ENCODE measurements at regions not wholly inside any gene's neighbourhood (a gene's known extent, or its start where the extent isn't known, plus 50 kb on each side); places are given as distances from the start of the nearest gene placed in this dataset.

GRCh38 chr13:61135583-61135982, 280.1 kb downstream of the PCDH20 start:
- no peaks in the 10 kb centered on the region for H3K4me1 ChIP-seq (ENCODE audit: control insufficient read depth in 2 of 2, insufficient read depth in 2 of 2, low read length in 2 of 2)
- H3K4me3 Mint-ChIP-seq = no peak overlapping the region
- H3K27me3 ChIP-seq (ENCODE audit: control insufficient read depth in 2 of 2, insufficient read depth in 2 of 2, low read length in 2 of 2) = no peaks in the 10 kb centered on the region
- ATAC-seq (no peak), DNase-seq (no peak)
- CTCF ChIA-PET = no interaction called here
- intact Hi-C loops (cut with micrococcal nuclease) = no loop called here
- no peaks in the 10 kb centered on the region for H3K36me3 Mint-ChIP-seq
- H3K9me3 Mint-ChIP-seq = peaks cover 0 to 9% (median 0%) of the 10 kb centered on the region in 11 donors
- no peak overlapping the region for H3K27ac Mint-ChIP-seq
- no peak overlapping the region for H3K4me3 ChIP-seq (ENCODE audit: low read length)
- POLR2A ChIA-PET = no interaction called here
- H3K27me3 Mint-ChIP-seq = no peaks in the 10 kb centered on the region
- no peak overlapping the region for H3K27ac ChIP-seq (ENCODE audit: low read depth, low read length)
- no peaks in the 10 kb centered on the region for H3K36me3 ChIP-seq (ENCODE audit: control insufficient read depth in 2 of 3, insufficient read depth in 3 of 3, low read length in 3 of 3)
- H3K9me3 ChIP-seq (ENCODE audit: control insufficient read depth in 2 of 3, low read length in 3 of 3) = no peaks in the 10 kb centered on the region
- H3K4me1 Mint-ChIP-seq = no peaks in the 10 kb centered on the region

GRCh38 chr13:61128850-61129645, 286.6 kb downstream of the PCDH20 start:
- Histone ChIP-seq H3K4me3 (ENCODE audit: low read length) (no peak overlapping the region), H3K36me3 (ENCODE audit: control insufficient read depth in 2 of 3, insufficient read depth in 3 of 3, low read length in 3 of 3) (no peaks in the 10 kb centered on the region), H3K27me3 (ENCODE audit: control insufficient read depth in 2 of 2, insufficient read depth in 2 of 2, low read length in 2 of 2) (no peaks in the 10 kb centered on the region), H3K4me1 (ENCODE audit: control insufficient read depth in 2 of 2, insufficient read depth in 2 of 2, low read length in 2 of 2) (no peaks in the 10 kb centered on the region), H3K9me3 (ENCODE audit: control insufficient read depth in 2 of 3, low read length in 3 of 3) (no peaks in the 10 kb centered on the region), H3K27ac (ENCODE audit: low read depth, low read length) (no peak overlapping the region)
- no peak overlapping the region for H3K4me3 Mint-ChIP-seq
- H3K36me3 Mint-ChIP-seq = no peaks in the 10 kb centered on the region
- ATAC-seq (no peak), DNase-seq (no peak)
- intact Hi-C loops (cut with micrococcal nuclease) = no loop called here
- no peaks in the 10 kb centered on the region for H3K4me1 Mint-ChIP-seq
- CTCF ChIA-PET = no interaction called here
- no peak overlapping the region for H3K27ac Mint-ChIP-seq
- no peaks in the 10 kb centered on the region for H3K27me3 Mint-ChIP-seq
- POLR2A ChIA-PET = no interaction called here
- peaks cover 0 to 18% (median 2%) of the 10 kb centered on the region in 11 donors for H3K9me3 Mint-ChIP-seq

GRCh38 chr13:61123538-61124289, 291.9 kb downstream of the PCDH20 start:
- H3K36me3 ChIP-seq (ENCODE audit: control insufficient read depth in 2 of 3, insufficient read depth in 3 of 3, low read length in 3 of 3) = no peaks in the 10 kb centered on the region
- intact Hi-C loops (cut with micrococcal nuclease) = no loop called here
- no peaks in the 10 kb centered on the region for H3K9me3 ChIP-seq (ENCODE audit: control insufficient read depth in 2 of 3, low read length in 3 of 3)
- ATAC-seq (no peak), DNase-seq (no peak)
- no peaks in the 10 kb centered on the region for H3K4me1 ChIP-seq (ENCODE audit: control insufficient read depth in 2 of 2, insufficient read depth in 2 of 2, low read length in 2 of 2)
- H3K27ac ChIP-seq (ENCODE audit: low read depth, low read length) = no peak overlapping the region
- Mint-ChIP-seq H3K4me3 (no peak overlapping the region), H3K27ac (no peak overlapping the region), H3K36me3 (no peaks in the 10 kb centered on the region), H3K4me1 (no peaks in the 10 kb centered on the region), H3K9me3 (peaks cover 2 to 18% (median 5%) of the 10 kb centered on the region in 11 donors), H3K27me3 (no peaks in the 10 kb centered on the region)
- CTCF ChIA-PET = no interaction called here
- no peaks in the 10 kb centered on the region for H3K27me3 ChIP-seq (ENCODE audit: control insufficient read depth in 2 of 2, insufficient read depth in 2 of 2, low read length in 2 of 2)
- no peak overlapping the region for H3K4me3 ChIP-seq (ENCODE audit: low read length)
- POLR2A ChIA-PET = no interaction called here

- H3K27ac ChIP-seq (ENCODE audit: low read depth, low read length) = no peak overlapping the region
- no peak overlapping the region for H3K4me3 ChIP-seq (ENCODE audit: low read length)
- no peaks in the 10 kb centered on the region for H3K4me1 ChIP-seq (ENCODE audit: control insufficient read depth in 2 of 2, insufficient read depth in 2 of 2, low read length in 2 of 2)
- no peaks in the 10 kb centered on the region for H3K36me3 Mint-ChIP-seq
- CTCF ChIA-PET = no interaction called here
- POLR2A ChIA-PET = no interaction called here
- no peaks in the 10 kb centered on the region for H3K9me3 ChIP-seq (ENCODE audit: control insufficient read depth in 2 of 3, low read length in 3 of 3)
- ATAC-seq (no peak), DNase-seq (no peak)
- H3K4me3 Mint-ChIP-seq = no peak overlapping the region
- H3K27me3 ChIP-seq (ENCODE audit: control insufficient read depth in 2 of 2, insufficient read depth in 2 of 2, low read length in 2 of 2) = no peaks in the 10 kb centered on the region
- no peaks in the 10 kb centered on the region for H3K36me3 ChIP-seq (ENCODE audit: control insufficient read depth in 2 of 3, insufficient read depth in 3 of 3, low read length in 3 of 3)
- H3K9me3 Mint-ChIP-seq = peaks cover 1 to 24% (median 5%) of the 10 kb centered on the region in 11 donors
- no peaks in the 10 kb centered on the region for H3K27me3 Mint-ChIP-seq
- H3K27ac Mint-ChIP-seq = no peak overlapping the region
- H3K4me1 Mint-ChIP-seq = no peaks in the 10 kb centered on the region
- intact Hi-C loops (cut with micrococcal nuclease) = no loop called here
Measured at GRCh38 chr13:61113140-61113658, 302.4 kb downstream of the PCDH20 start.

DNA sequence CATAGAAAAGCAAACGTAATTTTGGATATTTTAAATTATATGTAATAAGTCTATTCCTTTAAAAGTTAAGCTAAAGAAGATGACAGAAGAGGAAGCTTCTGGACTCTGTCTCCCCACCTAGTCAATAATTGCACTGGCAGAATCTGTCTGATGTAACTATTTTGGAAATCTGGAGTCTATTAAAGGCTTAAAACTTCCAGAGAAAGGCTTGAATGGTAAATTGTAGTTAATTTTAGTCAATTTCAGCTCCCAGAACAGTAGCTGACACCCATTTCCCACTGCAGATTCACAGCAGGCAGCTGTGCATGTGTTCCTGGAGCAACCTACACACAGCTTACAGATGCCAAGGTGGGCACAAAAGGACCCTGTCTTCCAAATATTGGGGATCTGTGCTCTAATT, 304.1 kb downstream of the PCDH20 start:
- H3K4me1 Mint-ChIP-seq = no peaks in the 10 kb centered on the region
- no peaks in the 10 kb centered on the region for H3K27me3 Mint-ChIP-seq
- ChIA-PET POLR2A (no interaction called here), CTCF (no interaction called here)
- DNase-seq = no peak
- no peak overlapping the region for H3K4me3 ChIP-seq (ENCODE audit: low read length)
- H3K27ac ChIP-seq (ENCODE audit: low read depth, low read length) = no peak overlapping the region
- H3K27ac Mint-ChIP-seq = no peak overlapping the region
- no peaks in the 10 kb centered on the region for H3K27me3 ChIP-seq (ENCODE audit: control insufficient read depth in 2 of 2, insufficient read depth in 2 of 2, low read length in 2 of 2)
- peaks cover 1 to 21% (median 5%) of the 10 kb centered on the region in 11 donors for H3K9me3 Mint-ChIP-seq
- no peaks in the 10 kb centered on the region for H3K4me1 ChIP-seq (ENCODE audit: control insufficient read depth in 2 of 2, insufficient read depth in 2 of 2, low read length in 2 of 2)
- no peak overlapping the region for H3K4me3 Mint-ChIP-seq
- intact Hi-C loops (cut with micrococcal nuclease) = no loop called here
- no peaks in the 10 kb centered on the region for H3K9me3 ChIP-seq (ENCODE audit: control insufficient read depth in 2 of 3, low read length in 3 of 3)
- H3K36me3 Mint-ChIP-seq = no peaks in the 10 kb centered on the region
- no peaks in the 10 kb centered on the region for H3K36me3 ChIP-seq (ENCODE audit: control insufficient read depth in 2 of 3, insufficient read depth in 3 of 3, low read length in 3 of 3)
- no peak for ATAC-seq

- intact Hi-C loops (cut with micrococcal nuclease) = no loop called here
- Histone ChIP-seq H3K27me3 (ENCODE audit: control insufficient read depth in 2 of 2, insufficient read depth in 2 of 2, low read length in 2 of 2) (no peaks in the 10 kb centered on the region), H3K4me3 (ENCODE audit: low read length) (no peak overlapping the region), H3K27ac (ENCODE audit: low read depth, low read length) (no peak overlapping the region), H3K36me3 (ENCODE audit: control insufficient read depth in 2 of 3, insufficient read depth in 3 of 3, low read length in 3 of 3) (no peaks in the 10 kb centered on the region), H3K9me3 (ENCODE audit: control insufficient read depth in 2 of 3, low read length in 3 of 3) (no peaks in the 10 kb centered on the region), H3K4me1 (ENCODE audit: control insufficient read depth in 2 of 2, insufficient read depth in 2 of 2, low read length in 2 of 2) (no peaks in the 10 kb centered on the region)
- no peaks in the 10 kb centered on the region for H3K27me3 Mint-ChIP-seq
- CTCF ChIA-PET = no interaction called here
- POLR2A ChIA-PET = no interaction called here
- H3K36me3 Mint-ChIP-seq = no peaks in the 10 kb centered on the region
- H3K27ac Mint-ChIP-seq = no peak overlapping the region
- peaks cover 1 to 16% (median 5%) of the 10 kb centered on the region in 11 donors for H3K9me3 Mint-ChIP-seq
- DNase-seq (no peak), ATAC-seq (no peak)
- no peak overlapping the region for H3K4me3 Mint-ChIP-seq
- H3K4me1 Mint-ChIP-seq = no peaks in the 10 kb centered on the region
Measured at GRCh38 chr13:61110732-61111131, 304.9 kb downstream of the PCDH20 start.

DNA sequence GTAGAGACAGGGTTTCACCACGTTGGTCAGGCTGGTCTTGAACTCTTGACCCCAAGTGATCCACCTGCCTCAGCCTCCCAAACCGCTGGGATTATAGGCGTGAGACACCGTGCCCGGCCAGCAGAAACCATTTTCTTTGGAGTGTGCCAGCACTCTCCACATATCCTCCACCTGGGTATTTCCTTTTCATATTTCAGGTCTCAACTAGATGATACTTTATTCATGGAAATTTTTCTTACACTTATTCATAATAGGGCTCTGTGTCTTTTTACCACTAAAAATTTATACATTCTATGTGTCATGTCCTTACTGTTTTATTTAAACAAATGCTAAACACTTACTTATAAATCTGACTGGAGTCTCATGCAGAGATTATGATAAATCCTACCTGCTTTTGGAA, 305.9 kb downstream of the PCDH20 start:
- Histone ChIP-seq H3K4me1 (ENCODE audit: control insufficient read depth in 2 of 2, insufficient read depth in 2 of 2, low read length in 2 of 2) (no peaks in the 10 kb centered on the region), H3K27me3 (ENCODE audit: control insufficient read depth in 2 of 2, insufficient read depth in 2 of 2, low read length in 2 of 2) (no peaks in the 10 kb centered on the region), H3K36me3 (ENCODE audit: control insufficient read depth in 2 of 3, insufficient read depth in 3 of 3, low read length in 3 of 3) (no peaks in the 10 kb centered on the region), H3K4me3 (ENCODE audit: low read length) (no peak overlapping the region), H3K9me3 (ENCODE audit: control insufficient read depth in 2 of 3, low read length in 3 of 3) (no peaks in the 10 kb centered on the region), H3K27ac (ENCODE audit: low read depth, low read length) (no peak overlapping the region)
- peaks cover 0 to 11% (median 5%) of the 10 kb centered on the region in 11 donors for H3K9me3 Mint-ChIP-seq
- intact Hi-C loops (cut with micrococcal nuclease) = no loop called here
- no peak for ATAC-seq
- H3K36me3 Mint-ChIP-seq = no peaks in the 10 kb centered on the region
- H3K4me1 Mint-ChIP-seq = no peaks in the 10 kb centered on the region
- ChIA-PET POLR2A (no interaction called here), CTCF (no interaction called here)
- H3K27me3 Mint-ChIP-seq = no peaks in the 10 kb centered on the region
- H3K4me3 Mint-ChIP-seq = no peak overlapping the region
- no peak for DNase-seq
- no peak overlapping the region for H3K27ac Mint-ChIP-seq
